Sciatic nerve (tissue), 2 donors: ENCODE measurements at regions not wholly inside any gene's neighbourhood (a gene's known extent, or its start where the extent isn't known, plus 50 kb on each side); places are given as distances from the start of the nearest gene placed in this dataset.

Experiments
- ATAC-seq: fragments of 200-7000 bp; cut with Tn5 transposase; one replicate; pipeline ENCODE4 v1.9.1; 2020; ENCODE audit warnings: mild to moderate bottlenecking, moderate library complexity
- DNase-seq: peaks from one replicate; pipeline ENCODE4 v3.0.0-alpha.2; 2020; ENCODE audit warnings: low spot score
- intact Hi-C: fragments of 100-400 bp; cut with DNase I; formaldehyde crosslinking; loops from one replicate; pipeline ENCODE4 v1.14.2; 2022
- donor health status: DM: no; HTN: no; CAD: no.
- donor health status: DM: no; HTN: no; CAD: no.

GRCh38 chr10:113313048-113313602, 239.7 kb upstream of the HABP2 start:
- ATAC-seq (no peak), DNase-seq (no peak)
- intact Hi-C loops = no loop called here

- intact Hi-C loops = no loop called here
- DNase-seq (no peak), ATAC-seq (no peak)
Observed at GRCh38 chr10:113313722-113314121, 239.1 kb upstream of the HABP2 start.

GRCh38 chr10:113316506-113316905, 236.3 kb upstream of the HABP2 start:
- no peak for DNase-seq
- intact Hi-C loops = no loop called here
- no peak for ATAC-seq

DNA sequence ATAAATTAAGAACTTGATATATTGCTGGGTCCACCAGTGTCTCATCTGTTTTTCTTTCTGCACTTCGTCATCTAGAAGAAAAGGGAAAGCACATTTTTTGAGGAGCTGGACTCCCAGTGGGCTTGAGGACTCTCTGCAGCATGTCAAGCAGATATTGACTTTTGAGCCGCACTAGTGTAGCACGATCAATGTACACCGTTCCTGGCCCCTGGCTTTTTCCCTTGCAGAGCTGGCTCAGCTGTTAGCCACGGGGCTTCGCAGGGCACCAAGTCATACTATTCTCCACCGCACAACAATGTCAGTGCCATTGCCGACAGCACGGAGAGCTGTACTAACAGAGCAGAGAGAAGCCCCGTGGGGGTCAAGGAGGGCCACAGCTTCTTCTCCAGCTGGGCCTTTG, 235.4 kb upstream of the HABP2 start:
- intact Hi-C loops = no loop called here
- ATAC-seq (no peak), DNase-seq (no peak)

DNA sequence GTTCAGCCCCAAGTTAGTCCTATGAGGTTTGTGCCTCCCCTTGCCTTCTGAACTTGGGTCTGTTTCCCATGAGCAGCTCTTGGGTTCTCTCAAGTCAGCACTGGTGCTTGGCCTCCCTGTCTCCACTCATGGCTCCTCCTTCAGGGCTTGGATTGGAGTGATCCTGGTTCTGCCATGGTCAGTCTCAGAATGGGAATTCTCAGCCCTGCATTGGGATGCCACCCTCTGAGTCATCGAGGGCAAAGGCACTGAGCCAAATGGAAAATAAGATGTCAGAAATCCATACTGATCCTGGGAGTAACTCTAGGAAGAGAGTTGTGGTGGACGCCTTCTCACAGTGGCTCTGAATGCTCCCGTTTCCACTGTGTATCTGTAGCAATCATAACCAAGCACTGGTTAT, 233.4 kb upstream of the HABP2 start:
- DNase-seq = no peak
- ATAC-seq = no peak
- intact Hi-C loops = no loop called here

- intact Hi-C loops = no loop called here
- DNase-seq (no peak), ATAC-seq (no peak)
Observed at GRCh38 chr10:113320211-113320610, 232.6 kb upstream of the HABP2 start.

- intact Hi-C loops = no loop called here
- DNase-seq (no peak), ATAC-seq (peak; percentile 47)
Observed at GRCh38 chr10:113320987-113321386, 231.9 kb upstream of the HABP2 start.

GRCh38 chr10:113322843-113323242, 230.0 kb upstream of the HABP2 start:
- intact Hi-C loops = no loop called here
- no peak for DNase-seq
- peak; percentile 71 for ATAC-seq

GRCh38 chr10:113323985-113324384, 228.9 kb upstream of the HABP2 start:
- ATAC-seq (no peak), DNase-seq (no peak)
- intact Hi-C loops = no loop called here

DNA sequence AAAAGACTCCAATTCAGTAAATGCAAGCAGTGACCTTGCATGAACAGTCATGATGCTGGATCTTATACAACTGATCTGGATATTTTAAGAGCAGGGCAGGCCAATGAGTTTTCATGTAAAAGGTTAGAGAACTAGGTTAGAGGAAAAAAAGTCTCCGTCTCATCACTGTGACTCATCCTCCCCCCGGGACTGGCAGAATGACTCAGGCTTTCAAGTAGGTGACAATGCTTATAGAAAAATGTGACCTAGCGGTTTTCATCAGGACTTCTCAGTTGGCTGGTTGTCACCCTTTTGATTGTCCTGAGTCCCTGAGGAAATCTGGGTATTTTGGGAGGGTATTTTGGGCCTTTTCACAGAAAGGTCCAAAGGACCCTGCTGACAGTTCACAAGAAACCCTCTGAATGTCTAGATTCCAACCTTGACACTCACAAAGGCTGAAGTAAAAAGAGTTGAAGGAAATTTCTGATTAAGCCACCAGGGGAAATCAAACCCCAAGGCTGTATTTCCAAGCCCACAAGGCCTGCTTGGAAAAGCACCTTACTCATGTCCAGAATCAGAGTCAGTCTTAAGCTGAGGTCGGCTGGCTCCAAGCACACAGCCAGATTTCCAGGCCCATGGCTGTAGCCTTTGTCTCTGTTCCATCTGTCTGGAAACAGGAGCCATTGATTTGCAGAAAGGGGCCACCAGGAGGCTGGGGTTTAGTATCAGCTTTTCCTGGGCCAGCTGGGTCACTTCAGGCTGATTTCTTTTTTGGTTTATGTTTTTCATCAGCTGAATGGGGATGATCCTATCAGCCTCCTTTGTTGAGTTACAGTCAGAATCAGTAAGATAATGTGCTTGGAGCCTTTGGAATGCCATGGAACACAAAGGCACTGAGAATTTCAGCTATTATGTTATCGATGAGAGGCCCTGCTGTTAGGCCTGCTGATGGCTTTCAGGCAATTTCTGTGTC, 226.4 kb upstream of the HABP2 start:
- DNase-seq (no peak), ATAC-seq (peak; percentile 60)
- intact Hi-C loops = no loop called here

DNA sequence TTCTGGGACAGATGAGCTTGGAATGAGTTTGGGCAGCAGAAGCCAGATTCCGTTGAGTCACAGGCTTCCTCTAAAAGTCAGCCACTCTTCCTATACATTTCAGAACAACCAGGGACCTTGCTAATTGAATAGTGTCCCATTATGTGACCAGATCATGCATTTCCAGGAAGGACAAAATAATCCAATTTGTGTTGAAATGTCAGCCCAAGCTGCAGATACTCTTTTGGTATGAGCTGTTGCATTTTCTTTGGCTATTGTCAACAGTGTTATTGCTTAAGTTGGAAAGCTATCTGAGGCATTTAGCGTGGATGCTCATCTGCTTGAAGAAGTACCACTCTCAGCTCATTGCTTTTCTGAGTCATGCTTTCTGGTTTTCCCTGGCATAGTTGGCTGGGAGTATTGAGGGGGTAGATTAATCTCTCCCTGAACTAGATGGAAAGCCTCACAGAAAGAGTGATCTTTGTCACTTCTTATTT, 223.7 kb upstream of the HABP2 start:
- intact Hi-C loops = no loop called here
- DNase-seq (no peak), ATAC-seq (peak; percentile 78)

- no peak for ATAC-seq
- DNase-seq = no peak
- intact Hi-C loops = no loop called here
Observed at GRCh38 chr10:113331961-113332360, 220.9 kb upstream of the HABP2 start.

- intact Hi-C loops = no loop called here
- DNase-seq (no peak), ATAC-seq (no peak)
Observed at GRCh38 chr10:113333313-113333712, 219.5 kb upstream of the HABP2 start.

DNA sequence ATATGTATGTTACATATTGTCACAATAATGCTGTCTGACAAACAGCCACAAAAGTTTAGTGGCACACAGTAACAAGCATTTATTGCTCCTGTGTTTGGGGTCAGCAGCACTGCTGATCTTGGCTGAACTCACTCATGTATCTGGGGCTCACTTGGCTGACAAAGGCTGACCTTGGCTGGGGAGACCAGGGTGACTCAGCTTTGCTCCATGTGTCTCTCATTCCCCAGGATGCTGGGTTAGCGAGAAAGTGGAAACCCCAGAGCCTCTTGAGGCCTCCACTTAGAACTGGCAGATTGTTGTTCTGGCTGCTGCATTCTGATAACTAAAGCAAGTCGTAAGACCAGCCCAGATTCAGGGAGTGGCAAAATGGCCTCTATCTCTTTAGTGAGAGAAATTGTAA, 217.3 kb upstream of the HABP2 start:
- intact Hi-C loops = no loop called here
- ATAC-seq (peak; percentile 88), DNase-seq (peak; percentile 64)

DNA sequence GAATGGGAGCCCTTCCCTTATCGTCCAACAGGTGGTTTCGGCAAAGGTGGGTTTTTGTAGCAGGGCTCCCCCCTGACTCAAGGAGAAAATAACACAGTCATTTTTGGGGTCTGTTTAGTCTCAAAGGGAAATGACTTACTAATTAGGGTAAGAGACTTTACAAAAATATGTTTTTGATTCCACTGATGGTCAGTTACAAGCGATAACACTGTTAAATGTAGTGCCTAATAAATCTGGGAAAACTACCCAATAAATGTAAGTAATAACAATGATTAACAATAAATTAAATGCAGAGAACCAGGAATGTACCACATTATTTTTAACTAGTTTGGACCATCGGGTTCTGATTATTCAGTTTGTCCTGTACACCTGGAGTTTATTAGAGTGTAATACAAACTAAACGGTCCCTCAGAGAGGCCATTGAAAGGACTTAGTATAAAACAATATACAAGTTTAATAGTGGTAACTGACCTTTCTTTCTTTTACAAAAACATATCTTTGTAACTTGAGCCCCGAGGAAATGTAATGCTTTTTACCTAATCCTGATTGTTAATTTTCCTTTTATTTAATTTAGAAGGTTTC, 216.2 kb upstream of the HABP2 start:
- intact Hi-C loops = no loop called here

GRCh38 chr10:113337142-113337541, 215.7 kb upstream of the HABP2 start:
- intact Hi-C loops = no loop called here
- DNase-seq (no peak), ATAC-seq (no peak)

More for the DNA sequence above, 216.2 kb upstream of the HABP2 start:
- DNase-seq (no peak), ATAC-seq (no peak)

GRCh38 chr10:113339121-113339520, 213.7 kb upstream of the HABP2 start:
- intact Hi-C loops = no loop called here
- ATAC-seq (no peak), DNase-seq (no peak)

- intact Hi-C loops = loop anchor here (10.0 kb wide), 1 partner anchor 1375 kb away; no protein-coding TSS in a partner anchor
- peak; percentile 25 for ATAC-seq
- no peak for DNase-seq
Observed at GRCh38 chr10:113340282-113340681, 212.6 kb upstream of the HABP2 start.

DNA sequence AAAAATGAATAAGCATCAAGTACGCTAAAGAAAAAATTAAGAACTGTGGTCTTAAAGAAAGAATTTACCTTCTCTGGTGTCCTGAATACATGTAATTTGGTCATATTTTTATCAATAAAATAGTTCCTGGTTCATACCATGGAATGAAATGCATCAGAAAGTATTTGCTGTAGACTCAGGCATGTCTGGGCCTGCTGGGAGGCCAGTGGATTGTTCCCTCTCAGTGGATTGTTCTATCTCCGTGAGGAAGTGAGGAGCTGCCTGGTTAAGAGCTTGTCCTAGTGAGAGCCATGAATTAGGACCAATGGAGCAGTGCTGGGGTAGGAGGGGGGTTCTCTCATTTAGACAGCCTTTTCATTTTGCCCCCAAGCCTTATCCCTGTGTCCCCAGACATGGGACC, 211.7 kb upstream of the HABP2 start:
- intact Hi-C loops = loop anchor here (10.0 kb wide), 1 partner anchor 1376 kb away; no protein-coding TSS in a partner anchor

More for the DNA sequence above, 211.7 kb upstream of the HABP2 start:
- ATAC-seq (no peak), DNase-seq (no peak)
